Transverse colon (tissue), 3 donors: ENCODE measurements at regions not wholly inside any gene's neighbourhood (a gene's known extent, or its start where the extent isn't known, plus 50 kb on each side); places are given as distances from the start of the nearest gene placed in this dataset.

ENCODE experiments used
- EP300 ChIP-seq: sonication (generic); formaldehyde crosslinking; IDR thresholded peaks from one replicate; pipeline ENCODE4 v1.6.1; 2017; ENCODE audit warnings: antibody characterized with exemption, low read depth
- POLR2A ChIP-seq: fragments of 450-650 bp; IDR thresholded peaks from one replicate; pipeline ENCODE4 v1.6.1; 2016; ENCODE audit warnings: antibody characterized with exemption, mild to moderate bottlenecking, moderate library complexity
- TF ChIP-seq, protein P1 (sequence below), 5 experiments: fragments of 200-600 bp in 3 of 5; fragments of 450-650 bp in 2 of 5; sonication (generic) in 3 of 5; IDR thresholded peaks; 1 replicate in 2 of 5; 2 replicates in 3 of 5; pipeline ENCODE4 v1.5.1; 2016 to 2017; ENCODE audit warnings: antibody characterized with exemption in 5 of 5, inconsistent platforms in 3 of 5, mild to moderate bottlenecking in 2 of 5, moderate library complexity in 1 of 5

DNA sequence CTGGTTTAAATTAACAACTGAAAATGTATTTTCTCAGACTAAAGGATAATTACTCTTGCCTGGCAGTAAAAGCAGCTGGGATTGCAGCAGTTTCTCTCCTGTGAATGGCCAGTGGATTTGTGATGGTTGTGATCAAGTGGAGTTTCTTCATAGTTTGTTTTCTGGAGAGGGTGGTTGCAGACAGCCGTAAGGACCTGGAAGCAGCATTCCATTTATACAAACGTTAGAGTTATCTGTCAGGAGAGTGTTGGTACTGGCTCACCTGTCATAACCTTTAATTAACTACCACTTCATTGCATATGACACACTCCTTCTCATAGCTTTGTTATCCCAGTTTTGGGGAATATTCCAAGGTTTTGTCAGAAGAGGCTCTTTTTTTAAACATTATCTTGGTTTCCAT, 258.4 kb upstream of the SLC10A2 start:
- TF ChIP-seq, protein P1, sequence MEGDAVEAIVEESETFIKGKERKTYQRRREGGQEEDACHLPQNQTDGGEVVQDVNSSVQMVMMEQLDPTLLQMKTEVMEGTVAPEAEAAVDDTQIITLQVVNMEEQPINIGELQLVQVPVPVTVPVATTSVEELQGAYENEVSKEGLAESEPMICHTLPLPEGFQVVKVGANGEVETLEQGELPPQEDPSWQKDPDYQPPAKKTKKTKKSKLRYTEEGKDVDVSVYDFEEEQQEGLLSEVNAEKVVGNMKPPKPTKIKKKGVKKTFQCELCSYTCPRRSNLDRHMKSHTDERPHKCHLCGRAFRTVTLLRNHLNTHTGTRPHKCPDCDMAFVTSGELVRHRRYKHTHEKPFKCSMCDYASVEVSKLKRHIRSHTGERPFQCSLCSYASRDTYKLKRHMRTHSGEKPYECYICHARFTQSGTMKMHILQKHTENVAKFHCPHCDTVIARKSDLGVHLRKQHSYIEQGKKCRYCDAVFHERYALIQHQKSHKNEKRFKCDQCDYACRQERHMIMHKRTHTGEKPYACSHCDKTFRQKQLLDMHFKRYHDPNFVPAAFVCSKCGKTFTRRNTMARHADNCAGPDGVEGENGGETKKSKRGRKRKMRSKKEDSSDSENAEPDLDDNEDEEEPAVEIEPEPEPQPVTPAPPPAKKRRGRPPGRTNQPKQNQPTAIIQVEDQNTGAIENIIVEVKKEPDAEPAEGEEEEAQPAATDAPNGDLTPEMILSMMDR (IDR thresholded peaks at IDR 0.05) = no peak
- TF ChIP-seq EP300 = no peak
- no peak for TF ChIP-seq POLR2A
